Choroid plexus epithelial cell (primary cell): ENCODE measurements at regions not wholly inside any gene's neighbourhood (a gene's known extent, or its start where the extent isn't known, plus 50 kb on each side); places are given as distances from the start of the nearest gene placed in this dataset.
"Not testable (repeated sequence)": the region's sequence is repeated elsewhere in the genome, so short reads cannot be mapped to it uniquely, and the experiment has no call there.

Source experiments
- DNase-seq: peaks from one replicate; pipeline ENCODE4 v3.0.0-alpha.2; 2010; ENCODE audit warnings: low read depth
- H3K4me3 ChIP-seq: 2 replicates; pipeline ENCODE4 v1.5.1; 2011; ENCODE audit warnings: low read depth, mild to moderate bottlenecking, control low read depth, low read length, moderate library complexity
- TF ChIP-seq, protein P1 (sequence below): conservative IDR thresholded peaks from 2 replicates; pipeline ENCODE4 v1.5.1; 2011; ENCODE audit warnings: low read depth, mild to moderate bottlenecking, control low read depth, inconsistent platforms, low read length, moderate library complexity

DNA sequence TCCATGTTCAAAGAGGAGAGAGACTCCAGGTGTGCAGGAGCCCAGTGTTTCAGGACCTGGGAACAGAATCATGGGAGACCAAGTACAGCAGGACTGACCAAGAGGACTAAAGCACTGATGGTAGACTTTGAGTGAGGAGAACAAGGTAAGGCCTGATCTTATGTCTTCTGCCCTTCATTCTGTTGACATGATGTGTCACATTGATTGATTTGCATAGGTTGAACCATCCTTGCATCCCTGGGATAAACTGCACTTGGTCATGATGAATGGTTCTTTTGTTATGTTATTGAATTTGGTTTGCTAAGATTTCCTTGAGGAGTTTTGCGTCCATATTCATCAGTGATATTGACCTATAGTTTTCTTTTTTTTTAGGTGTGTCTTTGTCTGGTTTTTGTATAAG, 497.0 kb downstream of the TMEM121 start:
- TF ChIP-seq, protein P1, sequence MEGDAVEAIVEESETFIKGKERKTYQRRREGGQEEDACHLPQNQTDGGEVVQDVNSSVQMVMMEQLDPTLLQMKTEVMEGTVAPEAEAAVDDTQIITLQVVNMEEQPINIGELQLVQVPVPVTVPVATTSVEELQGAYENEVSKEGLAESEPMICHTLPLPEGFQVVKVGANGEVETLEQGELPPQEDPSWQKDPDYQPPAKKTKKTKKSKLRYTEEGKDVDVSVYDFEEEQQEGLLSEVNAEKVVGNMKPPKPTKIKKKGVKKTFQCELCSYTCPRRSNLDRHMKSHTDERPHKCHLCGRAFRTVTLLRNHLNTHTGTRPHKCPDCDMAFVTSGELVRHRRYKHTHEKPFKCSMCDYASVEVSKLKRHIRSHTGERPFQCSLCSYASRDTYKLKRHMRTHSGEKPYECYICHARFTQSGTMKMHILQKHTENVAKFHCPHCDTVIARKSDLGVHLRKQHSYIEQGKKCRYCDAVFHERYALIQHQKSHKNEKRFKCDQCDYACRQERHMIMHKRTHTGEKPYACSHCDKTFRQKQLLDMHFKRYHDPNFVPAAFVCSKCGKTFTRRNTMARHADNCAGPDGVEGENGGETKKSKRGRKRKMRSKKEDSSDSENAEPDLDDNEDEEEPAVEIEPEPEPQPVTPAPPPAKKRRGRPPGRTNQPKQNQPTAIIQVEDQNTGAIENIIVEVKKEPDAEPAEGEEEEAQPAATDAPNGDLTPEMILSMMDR = no peak

DNA sequence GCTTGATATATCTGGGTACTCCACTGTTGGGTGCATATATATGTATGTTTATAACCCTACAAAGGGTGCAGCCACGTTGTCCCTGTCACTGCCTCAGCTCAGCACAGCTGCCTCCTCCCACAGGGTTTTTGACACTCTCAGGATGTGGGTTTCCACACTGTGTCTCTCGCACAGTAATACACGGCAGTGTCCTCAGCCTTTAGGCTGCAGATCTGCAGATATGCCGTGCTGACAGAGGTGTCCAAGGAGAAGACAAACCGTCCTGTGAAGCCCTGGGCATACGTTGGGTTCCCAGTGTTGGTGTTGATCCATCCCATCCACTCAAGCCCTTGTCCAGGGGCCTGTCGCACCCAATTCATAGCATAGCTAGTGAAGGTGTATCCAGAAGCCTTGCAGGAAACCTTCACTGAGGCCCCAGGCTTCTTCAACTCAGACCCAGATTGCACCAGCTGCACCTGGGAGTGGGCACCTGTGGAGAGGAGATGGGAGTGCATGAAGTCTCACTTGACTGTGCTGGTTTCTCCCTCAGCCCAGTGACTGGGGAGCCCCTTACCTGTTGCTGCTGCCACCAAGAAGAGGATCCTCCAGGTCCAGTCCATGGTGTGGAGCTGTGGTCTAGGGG, 498.7 kb downstream of the TMEM121 start:
- no peak overlapping the region for H3K4me3 ChIP-seq
- TF ChIP-seq, protein P1 = no peak
- DNase-seq = no peak

More for the DNA sequence above, 497.0 kb downstream of the TMEM121 start:
- H3K4me3 ChIP-seq = no peak overlapping the region
- DNase-seq = no peak

DNA sequence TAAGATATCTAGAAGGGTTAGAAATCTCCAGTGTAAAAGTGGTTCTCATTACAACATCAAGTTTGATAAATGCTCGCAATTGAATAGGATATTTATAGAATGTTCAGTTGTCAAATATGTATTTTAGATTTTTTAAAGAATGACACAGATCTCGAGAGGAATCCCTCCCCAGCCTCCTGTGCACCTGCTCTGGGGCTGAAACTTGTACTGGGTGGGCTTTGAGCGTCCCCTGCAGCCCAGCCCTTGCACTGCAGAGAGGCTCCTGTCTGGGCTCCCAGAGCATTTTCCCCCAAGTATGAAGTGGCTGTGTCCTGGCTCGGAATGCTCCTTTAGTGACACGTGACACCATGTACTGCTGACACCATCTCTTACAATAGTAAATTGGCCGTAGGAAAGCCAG, 499.6 kb downstream of the TMEM121 start:
- no peak for DNase-seq
- TF ChIP-seq, protein P1 = no peak
- no peak overlapping the region for H3K4me3 ChIP-seq

DNA sequence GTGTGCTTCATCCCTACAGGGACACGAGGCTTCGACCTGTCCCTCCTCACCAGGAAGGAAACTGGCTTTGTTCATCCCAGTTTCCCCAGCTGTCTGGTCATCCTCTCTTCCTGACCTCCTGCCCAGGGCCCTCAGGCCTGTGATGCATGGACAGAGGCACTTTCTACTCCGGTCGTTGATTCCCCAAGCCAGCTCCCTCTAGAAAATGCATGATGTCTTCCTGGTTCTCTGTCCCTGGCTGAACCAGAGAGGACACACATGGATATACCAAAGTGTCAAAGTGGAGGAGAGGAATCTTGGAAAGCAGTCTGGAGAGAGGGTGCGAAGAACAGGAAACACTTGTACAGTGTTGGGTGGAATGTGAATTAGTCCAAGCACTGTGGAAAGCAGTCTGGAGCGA, 501.4 kb downstream of the TMEM121 start:
- DNase-seq, H3K4me3 ChIP-seq: not testable (repeated sequence)

- TF ChIP-seq, protein P1 = no peak
- no peak overlapping the region for H3K4me3 ChIP-seq
- no peak for DNase-seq
These were observed 503.6 kb downstream of the TMEM121 start for GRCh38 chr14:106029959-106030358.

DNA sequence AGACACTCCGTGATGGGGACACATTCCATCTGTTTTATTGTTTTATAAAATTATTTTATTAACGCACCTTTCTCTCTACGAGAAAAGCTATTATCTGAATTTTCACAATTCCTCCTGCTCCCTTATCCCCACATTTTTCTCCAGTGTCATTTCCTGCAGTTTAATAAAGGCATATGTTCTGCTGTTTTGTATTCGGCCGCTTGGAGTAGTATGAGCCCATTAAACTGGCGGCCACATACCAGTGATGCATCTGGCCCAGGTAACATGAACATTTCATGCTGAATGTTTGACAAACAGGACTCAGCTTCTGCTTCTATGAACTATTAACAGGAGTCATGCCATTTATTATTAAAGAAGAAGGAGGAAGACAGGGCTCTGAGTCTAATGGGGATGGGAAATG, 511.0 kb downstream of the TMEM121 start:
- DNase-seq = no peak
- TF ChIP-seq, protein P1 = no peak
- no peak overlapping the region for H3K4me3 ChIP-seq

- H3K4me3 ChIP-seq = no peak overlapping the region
- DNase-seq = no peak
- TF ChIP-seq, protein P1 = no peak
These were observed 511.9 kb downstream of the TMEM121 start for GRCh38 chr14:106038263-106038662.
